ENCODE measurements at regions not wholly inside any gene's neighbourhood (a gene's known extent, or its start where the extent isn't known, plus 50 kb on each side); places are given as distances from the start of the nearest gene placed in this dataset.

DNA sequence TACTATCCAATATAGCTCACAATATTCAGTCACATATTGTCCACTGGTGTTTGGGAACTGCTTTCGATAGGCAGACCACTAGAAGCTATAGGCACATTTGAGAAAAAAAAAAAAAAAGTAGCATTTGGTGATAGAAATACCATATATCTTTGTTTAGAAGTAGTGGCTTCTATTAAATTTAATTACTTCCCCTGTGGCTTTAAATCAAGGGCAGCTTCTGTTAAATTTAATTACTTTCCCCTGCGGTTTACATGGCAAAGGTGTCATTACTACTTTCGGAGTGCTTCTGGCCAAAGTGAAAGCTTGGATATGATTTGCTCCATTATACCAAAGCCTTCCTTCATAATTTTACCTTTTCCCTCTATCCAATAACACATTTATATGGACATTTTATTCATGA, 229.9 kb downstream of the TTLL7 start:
- intact Hi-C loops (cut with DNase I), result no loop called here
- TF ChIP-seq EP300 (IDR thresholded peaks at IDR 0.05), result no peak
- TF ChIP-seq POLR2AphosphoS5 (IDR thresholded peaks at IDR 0.05), result no peak
- TF ChIP-seq, protein P1, sequence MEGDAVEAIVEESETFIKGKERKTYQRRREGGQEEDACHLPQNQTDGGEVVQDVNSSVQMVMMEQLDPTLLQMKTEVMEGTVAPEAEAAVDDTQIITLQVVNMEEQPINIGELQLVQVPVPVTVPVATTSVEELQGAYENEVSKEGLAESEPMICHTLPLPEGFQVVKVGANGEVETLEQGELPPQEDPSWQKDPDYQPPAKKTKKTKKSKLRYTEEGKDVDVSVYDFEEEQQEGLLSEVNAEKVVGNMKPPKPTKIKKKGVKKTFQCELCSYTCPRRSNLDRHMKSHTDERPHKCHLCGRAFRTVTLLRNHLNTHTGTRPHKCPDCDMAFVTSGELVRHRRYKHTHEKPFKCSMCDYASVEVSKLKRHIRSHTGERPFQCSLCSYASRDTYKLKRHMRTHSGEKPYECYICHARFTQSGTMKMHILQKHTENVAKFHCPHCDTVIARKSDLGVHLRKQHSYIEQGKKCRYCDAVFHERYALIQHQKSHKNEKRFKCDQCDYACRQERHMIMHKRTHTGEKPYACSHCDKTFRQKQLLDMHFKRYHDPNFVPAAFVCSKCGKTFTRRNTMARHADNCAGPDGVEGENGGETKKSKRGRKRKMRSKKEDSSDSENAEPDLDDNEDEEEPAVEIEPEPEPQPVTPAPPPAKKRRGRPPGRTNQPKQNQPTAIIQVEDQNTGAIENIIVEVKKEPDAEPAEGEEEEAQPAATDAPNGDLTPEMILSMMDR (IDR thresholded peaks at IDR 0.05), result no peak
- TF ChIP-seq POLR2A (IDR thresholded peaks at IDR 0.05), result no peak
- Histone ChIP-seq H3K9me3 (no peaks in the 10 kb centered on the region), H3K36me3 (no peaks in the 10 kb centered on the region), H3K27me3 (no peaks in the 10 kb centered on the region), H3K4me3 (no peak overlapping the region), H3K27ac (no peak overlapping the region), H3K4me1 (no peaks in the 10 kb centered on the region)
- DNase-seq, result no peak
- WGBS, 2 donors, result 34 to 66% methylated on average over 3 of the region's 3 CpGs

DNA sequence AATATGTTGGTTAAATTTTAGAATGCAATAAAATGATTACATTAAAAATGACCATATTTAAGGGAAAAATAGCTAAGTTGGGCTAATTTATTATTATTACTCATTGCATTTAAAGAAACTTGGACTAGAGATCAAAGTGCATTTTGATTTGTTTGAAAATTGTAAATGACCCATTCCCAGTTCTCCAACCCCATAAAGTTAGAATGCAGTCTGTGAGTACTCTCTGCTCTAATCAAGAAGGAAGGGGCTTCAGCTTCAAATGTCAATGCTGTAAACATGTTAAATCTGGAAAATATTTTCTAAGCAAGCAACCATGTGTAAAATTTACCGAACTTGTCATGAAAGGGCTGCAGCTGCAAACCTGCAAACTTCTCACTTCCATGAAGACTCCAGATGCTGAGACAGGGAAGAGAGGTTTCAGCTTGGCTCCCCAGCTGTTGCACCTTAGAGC, 232.7 kb downstream of the TTLL7 start:
- intact Hi-C loops (cut with DNase I), result no loop called here

DNA sequence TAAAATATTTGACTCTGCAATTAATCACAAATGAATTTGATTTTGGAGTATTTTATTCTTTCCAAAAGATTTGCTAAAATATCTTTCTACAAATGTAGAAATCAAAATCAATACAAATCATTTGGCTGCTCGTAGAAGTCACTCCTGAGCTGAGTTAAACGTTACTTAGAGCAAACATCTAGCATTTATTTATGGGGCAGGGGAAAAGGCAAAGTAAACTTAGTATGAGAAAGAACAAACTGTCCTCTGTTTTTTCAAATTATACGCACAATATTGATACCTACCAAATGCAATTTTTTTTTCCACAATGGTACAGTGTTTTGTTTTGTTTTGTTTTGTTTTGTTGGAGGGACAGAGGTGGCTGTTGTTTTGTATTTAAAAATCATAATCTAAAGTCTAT, 233.8 kb downstream of the TTLL7 start:
- no peak overlapping the region for H3K27ac ChIP-seq
- TF ChIP-seq POLR2A (IDR thresholded peaks at IDR 0.05) (no peak), POLR2AphosphoS5 (IDR thresholded peaks at IDR 0.05) (no peak), EP300 (IDR thresholded peaks at IDR 0.05) (no peak)
- TF ChIP-seq, protein P1 (IDR thresholded peaks at IDR 0.05), result no peak
- no peaks in the 10 kb centered on the region for H3K9me3 ChIP-seq
- DNase-seq, result no peak
- 22 to 60% methylated on average over 3 of the region's 3 CpGs for WGBS, 2 donors
- H3K4me1 ChIP-seq, result peaks cover 0 to 16% (median 4%) of the 10 kb centered on the region in 4 donors
- intact Hi-C loops (cut with DNase I), result no loop called here
- H3K4me3 ChIP-seq, result no peak overlapping the region
- H3K27me3 ChIP-seq, result no peaks in the 10 kb centered on the region
- H3K36me3 ChIP-seq, result no peaks in the 10 kb centered on the region

More for the DNA sequence above, 232.7 kb downstream of the TTLL7 start:
- Histone ChIP-seq H3K36me3 (no peaks in the 10 kb centered on the region), H3K9me3 (no peaks in the 10 kb centered on the region), H3K27ac (no peak overlapping the region), H3K27me3 (no peaks in the 10 kb centered on the region), H3K4me1 (peaks cover 0 to 11% (median 4%) of the 10 kb centered on the region in 4 donors), H3K4me3 (no peak overlapping the region)
- TF ChIP-seq, protein P1 (IDR thresholded peaks at IDR 0.05), result no peak
- TF ChIP-seq POLR2A (IDR thresholded peaks at IDR 0.05) (no peak), EP300 (IDR thresholded peaks at IDR 0.05) (no peak), POLR2AphosphoS5 (IDR thresholded peaks at IDR 0.05) (no peak)
- WGBS, 2 donors, result 44 to 61% methylated on average over 1 of the region's 1 CpG
- no peak for DNase-seq

DNA sequence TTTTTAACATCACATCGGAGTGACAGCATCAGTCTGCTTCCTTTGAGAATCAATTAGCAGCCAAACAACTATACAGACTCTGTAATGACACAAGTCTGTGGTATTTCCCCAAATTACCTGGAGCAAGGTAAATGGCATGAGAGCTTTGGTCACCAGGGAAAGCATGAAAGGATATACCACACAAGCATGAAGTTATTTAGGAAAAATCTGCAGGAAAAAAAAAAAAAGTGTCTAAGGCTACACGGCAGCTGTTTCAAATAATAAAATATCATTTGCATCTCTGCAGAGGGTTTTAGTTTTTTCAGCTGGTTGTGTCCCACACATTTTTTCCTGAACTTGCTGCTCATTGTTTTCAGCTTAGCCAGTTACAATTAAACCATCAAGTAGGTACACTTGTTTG, 234.7 kb downstream of the TTLL7 start:
- DNase-seq, result no peak
- peaks cover 0 to 16% (median 4%) of the 10 kb centered on the region in 4 donors for H3K4me1 ChIP-seq
- H3K27ac ChIP-seq, result no peak overlapping the region
- no peaks in the 10 kb centered on the region for H3K36me3 ChIP-seq
- H3K9me3 ChIP-seq, result no peaks in the 10 kb centered on the region
- 59 to 81% methylated on average over 2 of the region's 2 CpGs for WGBS, 2 donors
- TF ChIP-seq POLR2A (IDR thresholded peaks at IDR 0.05), result no peak
- TF ChIP-seq POLR2AphosphoS5 (IDR thresholded peaks at IDR 0.05), result no peak
- no peak for TF ChIP-seq EP300 (IDR thresholded peaks at IDR 0.05)
- TF ChIP-seq, protein P1 (IDR thresholded peaks at IDR 0.05), result no peak
- intact Hi-C loops (cut with DNase I), result no loop called here
- H3K4me3 ChIP-seq, result no peak overlapping the region
- no peaks in the 10 kb centered on the region for H3K27me3 ChIP-seq
